ENCODE measurements at regions not wholly inside any gene's neighbourhood (a gene's known extent, or its start where the extent isn't known, plus 50 kb on each side); places are given as distances from the start of the nearest gene placed in this dataset.

DNA sequence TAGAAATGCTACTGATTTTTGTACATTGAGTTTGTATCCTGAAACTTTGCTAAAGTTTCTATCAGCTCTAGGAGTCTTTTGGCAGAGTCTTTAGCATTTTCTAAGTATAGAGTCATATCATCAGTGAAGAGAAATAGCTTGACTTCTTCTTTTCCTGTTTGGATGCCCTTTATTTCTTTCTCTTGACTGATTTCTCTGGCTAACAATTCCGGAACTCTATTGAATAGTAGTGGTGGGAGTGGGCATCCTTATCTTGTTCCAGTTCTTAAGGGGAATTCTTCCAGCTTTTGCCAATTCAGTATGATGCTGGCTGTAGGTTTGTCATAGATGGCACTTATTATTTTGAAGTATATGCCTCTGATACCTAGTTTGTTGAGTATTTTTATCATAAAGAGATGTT, 197.7 kb downstream of the AASDHPPT start:
- no peak overlapping the region for H3K27ac ChIP-seq
- no peaks in the 10 kb centered on the region for H3K36me3 ChIP-seq (replicated peaks in 1 of 2)
- no peaks in the 10 kb centered on the region for H3K9me3 ChIP-seq (replicated peaks in 1 of 3)
- H3K4me1 ChIP-seq (replicated peaks in 1 of 2), result no peaks in the 10 kb centered on the region
- no peaks in the 10 kb centered on the region for H3K27me3 ChIP-seq
- no peak for DNase-seq
- TF ChIP-seq, protein P1, sequence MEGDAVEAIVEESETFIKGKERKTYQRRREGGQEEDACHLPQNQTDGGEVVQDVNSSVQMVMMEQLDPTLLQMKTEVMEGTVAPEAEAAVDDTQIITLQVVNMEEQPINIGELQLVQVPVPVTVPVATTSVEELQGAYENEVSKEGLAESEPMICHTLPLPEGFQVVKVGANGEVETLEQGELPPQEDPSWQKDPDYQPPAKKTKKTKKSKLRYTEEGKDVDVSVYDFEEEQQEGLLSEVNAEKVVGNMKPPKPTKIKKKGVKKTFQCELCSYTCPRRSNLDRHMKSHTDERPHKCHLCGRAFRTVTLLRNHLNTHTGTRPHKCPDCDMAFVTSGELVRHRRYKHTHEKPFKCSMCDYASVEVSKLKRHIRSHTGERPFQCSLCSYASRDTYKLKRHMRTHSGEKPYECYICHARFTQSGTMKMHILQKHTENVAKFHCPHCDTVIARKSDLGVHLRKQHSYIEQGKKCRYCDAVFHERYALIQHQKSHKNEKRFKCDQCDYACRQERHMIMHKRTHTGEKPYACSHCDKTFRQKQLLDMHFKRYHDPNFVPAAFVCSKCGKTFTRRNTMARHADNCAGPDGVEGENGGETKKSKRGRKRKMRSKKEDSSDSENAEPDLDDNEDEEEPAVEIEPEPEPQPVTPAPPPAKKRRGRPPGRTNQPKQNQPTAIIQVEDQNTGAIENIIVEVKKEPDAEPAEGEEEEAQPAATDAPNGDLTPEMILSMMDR (IDR thresholded peaks at IDR 0.05), result no peak
- no peak for TF ChIP-seq POLR2A (IDR thresholded peaks at IDR 0.05)
- WGBS, 4 donors, result 47 to 69% (median 53%) methylated on average over 1 of the region's 1 CpG
- intact Hi-C loops (cut with DNase I), result no loop called here
- no peak overlapping the region for H3K4me3 ChIP-seq

DNA sequence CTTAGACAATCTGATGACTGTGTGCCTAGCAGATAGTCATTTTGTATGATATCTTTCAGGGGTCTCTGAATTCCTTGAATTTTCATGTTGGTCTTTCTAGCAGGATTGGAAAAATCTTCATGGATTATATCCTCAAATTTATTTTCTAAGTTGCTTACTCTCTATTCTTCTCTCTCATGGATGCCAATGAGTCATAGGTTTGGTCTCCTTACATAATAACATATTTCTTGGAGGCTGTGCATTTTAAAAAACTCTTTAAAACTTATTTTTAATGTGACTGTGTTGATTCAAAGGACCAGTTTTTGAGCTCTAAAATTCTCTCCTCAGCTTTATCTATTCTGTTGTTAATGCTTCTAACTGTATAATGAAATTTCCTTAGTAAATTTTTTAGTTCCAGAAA, 198.7 kb downstream of the AASDHPPT start:
- no peak for TF ChIP-seq POLR2A (IDR thresholded peaks at IDR 0.05)
- TF ChIP-seq, protein P1 (IDR thresholded peaks at IDR 0.05), result no peak
- Histone ChIP-seq H3K4me1 (replicated peaks in 1 of 2) (no peaks in the 10 kb centered on the region), H3K4me3 (no peak overlapping the region), H3K9me3 (replicated peaks in 1 of 3) (no peaks in the 10 kb centered on the region), H3K36me3 (replicated peaks in 1 of 2) (no peaks in the 10 kb centered on the region), H3K27me3 (no peaks in the 10 kb centered on the region), H3K27ac (no peak overlapping the region)
- intact Hi-C loops (cut with DNase I), result no loop called here
- DNase-seq, result no peak

DNA sequence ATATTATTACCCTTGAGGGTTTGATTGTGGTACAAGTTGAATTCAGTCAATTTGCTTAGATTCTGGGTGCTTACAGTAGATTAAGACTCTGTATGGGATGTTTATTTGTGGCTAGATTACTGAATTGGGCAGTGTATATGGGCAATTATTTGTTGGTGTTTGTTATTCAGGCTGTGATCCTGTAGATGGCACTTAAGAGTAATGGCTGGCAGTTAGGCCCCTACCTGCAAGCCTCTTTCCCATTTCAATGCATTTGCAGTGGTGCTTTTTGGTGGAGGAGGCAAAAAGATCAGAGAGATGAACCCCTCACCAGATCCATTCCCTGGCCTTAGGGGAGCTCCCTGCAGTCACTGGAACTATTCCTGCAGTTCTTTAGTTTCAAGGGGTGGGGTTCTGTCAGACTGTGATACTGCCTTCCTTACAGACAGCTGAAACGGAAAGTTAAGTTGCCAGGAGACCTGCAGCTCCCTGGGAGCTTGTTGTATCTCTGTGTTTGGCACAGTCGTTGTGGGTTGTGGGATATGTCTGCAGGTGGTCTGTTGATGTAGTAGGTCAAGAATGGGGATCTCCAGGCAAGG, 199.5 kb downstream of the AASDHPPT start:
- intact Hi-C loops (cut with DNase I), result no loop called here
- Histone ChIP-seq H3K27me3 (no peaks in the 10 kb centered on the region), H3K4me1 (replicated peaks in 1 of 2) (no peaks in the 10 kb centered on the region), H3K36me3 (replicated peaks in 1 of 2) (no peaks in the 10 kb centered on the region), H3K27ac (no peak overlapping the region), H3K4me3 (no peak overlapping the region), H3K9me3 (replicated peaks in 1 of 3) (no peaks in the 10 kb centered on the region)
- DNase-seq, result no peak
- no peak for TF ChIP-seq POLR2A (IDR thresholded peaks at IDR 0.05)
- TF ChIP-seq, protein P1 (IDR thresholded peaks at IDR 0.05), result no peak
- 47 to 80% (median 57%) methylated on average over 2 of the region's 2 CpGs for WGBS, 4 donors

DNA sequence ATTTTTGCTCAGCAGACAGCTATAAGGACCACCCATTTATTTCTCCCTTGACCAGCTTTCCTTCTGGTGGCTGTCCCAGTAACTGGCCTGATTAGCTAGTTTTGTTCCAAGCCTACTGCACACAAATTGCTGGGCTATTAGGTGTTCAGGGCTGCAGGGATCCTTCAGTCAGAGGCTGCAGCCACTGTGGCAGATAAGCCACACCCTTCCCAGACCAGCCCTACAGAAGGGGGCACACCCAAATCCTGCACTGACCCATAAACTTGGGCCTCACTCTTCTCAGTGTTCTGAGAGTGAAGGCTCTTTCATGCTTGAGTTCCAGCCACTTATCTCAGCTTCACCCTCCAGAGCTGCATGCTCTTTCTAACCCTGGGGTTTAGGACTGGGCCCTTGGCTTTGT, 200.0 kb downstream of the AASDHPPT start:
- no peaks in the 10 kb centered on the region for H3K9me3 ChIP-seq (replicated peaks in 1 of 3)
- no peak overlapping the region for H3K27ac ChIP-seq
- no peaks in the 10 kb centered on the region for H3K4me1 ChIP-seq (replicated peaks in 1 of 2)
- no peak for DNase-seq
- no peak overlapping the region for H3K4me3 ChIP-seq
- no peaks in the 10 kb centered on the region for H3K36me3 ChIP-seq (replicated peaks in 1 of 2)
- TF ChIP-seq POLR2A (IDR thresholded peaks at IDR 0.05), result no peak
- TF ChIP-seq, protein P1 (IDR thresholded peaks at IDR 0.05), result no peak
- intact Hi-C loops (cut with DNase I), result no loop called here
- no peaks in the 10 kb centered on the region for H3K27me3 ChIP-seq

All from adrenal gland (tissue), 9 donors.